ENCODE measurements at regions not wholly inside any gene's neighbourhood (a gene's known extent, or its start where the extent isn't known, plus 50 kb on each side); places are given as distances from the start of the nearest gene placed in this dataset.

DNA sequence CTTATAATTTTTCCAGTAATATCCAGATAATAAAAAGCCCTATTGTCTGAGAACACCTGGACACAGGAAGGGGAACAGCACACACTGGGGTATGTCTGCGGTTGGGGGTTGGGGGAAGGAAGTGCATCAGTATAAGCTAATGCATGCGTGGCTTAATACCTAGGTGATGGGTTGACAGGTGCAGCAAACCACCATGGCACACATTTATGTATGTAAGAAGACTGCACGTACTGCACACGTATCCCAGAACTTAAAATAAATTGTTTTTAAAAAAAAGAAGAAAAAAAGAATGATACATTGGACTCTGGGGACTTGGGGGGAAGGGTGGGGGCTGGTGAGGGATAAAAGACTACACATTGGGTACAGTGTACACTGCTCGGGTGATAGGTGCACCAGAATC, 144.9 kb upstream of the C1orf174 start:
- DNase-seq (ENCODE audit: low read depth): no peak

DNA sequence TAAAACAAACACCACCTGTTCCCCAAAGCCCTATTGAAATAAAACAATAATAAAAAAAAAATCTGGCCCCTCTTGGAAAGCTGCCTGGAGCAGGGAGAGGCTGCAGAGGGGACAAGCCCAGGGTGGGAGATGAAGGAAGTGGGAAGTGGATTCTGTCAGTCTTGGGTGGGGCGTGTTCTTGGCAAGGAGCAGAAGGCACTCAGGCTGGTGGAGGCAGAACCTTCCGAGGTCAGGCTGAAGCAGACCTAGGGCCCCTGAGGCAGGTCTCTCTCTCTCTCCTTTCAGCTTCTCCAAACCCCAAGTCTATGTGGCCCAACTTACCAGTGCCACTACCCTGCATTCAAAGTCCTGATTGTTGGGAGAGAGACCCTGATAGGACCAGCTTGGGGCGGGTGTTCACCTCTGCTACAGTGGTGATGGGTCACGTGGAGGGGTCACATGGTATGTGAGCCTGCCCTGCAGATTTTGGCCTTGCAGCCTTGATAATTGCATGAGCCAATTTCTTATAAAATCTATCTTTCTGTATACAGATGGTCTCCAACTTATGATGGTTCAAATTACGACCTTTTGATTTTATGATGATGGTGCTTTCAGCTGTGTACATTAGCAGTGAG, 145.4 kb upstream of the C1orf174 start:
- no peak for DNase-seq (ENCODE audit: low read depth)

DNA sequence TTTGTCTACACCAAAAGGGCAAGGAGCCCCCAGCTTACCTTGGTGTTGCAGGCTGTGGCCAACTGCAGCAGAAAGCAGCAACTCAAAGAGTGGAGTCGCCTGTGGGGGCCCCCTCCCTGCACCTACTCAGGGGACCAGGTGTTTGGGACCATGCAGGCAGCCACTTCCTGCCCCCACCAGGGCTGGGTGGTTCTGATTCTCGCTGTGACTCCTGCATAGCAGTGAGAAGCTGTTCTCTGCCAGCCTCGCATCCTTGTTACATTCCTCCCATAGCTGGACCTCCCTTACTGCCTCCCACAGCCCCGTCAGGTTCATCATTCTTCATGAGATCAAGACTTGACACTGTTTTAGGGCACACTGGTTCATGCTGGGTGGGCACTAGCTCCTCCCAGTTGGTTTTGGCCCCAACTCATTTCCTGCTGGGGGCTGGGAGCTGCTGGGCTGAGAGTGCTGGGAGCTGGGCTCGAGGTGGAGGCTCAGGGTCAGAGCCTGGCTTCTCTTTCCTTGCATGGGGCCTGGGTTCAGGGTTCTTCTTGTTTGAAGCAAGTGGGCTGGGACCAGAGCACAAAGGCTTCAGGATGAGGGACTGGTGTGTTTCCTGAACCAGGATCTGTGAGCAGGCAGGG, 146.9 kb upstream of the C1orf174 start:
- no peak for DNase-seq (ENCODE audit: low read depth)

DNA sequence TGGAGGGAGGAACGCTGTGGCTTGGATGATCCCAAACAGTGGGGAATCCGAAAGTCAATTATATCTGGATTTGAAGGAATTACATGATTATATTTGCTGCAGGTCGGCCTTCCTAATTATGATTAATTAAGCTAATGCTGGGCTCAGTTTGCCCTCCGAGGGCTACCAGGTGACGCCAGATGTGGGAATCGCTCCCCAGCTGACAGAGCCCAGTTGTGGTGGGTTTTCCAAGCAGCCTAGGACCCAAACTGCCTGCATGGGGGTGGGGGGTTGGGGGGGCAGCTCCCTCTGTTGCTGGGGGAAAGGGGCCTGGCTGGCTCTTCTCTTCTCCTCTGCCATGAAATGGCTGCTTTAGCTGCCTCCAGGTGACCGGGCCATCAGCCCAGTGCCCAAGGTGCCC, 147.6 kb upstream of the C1orf174 start:
- DNase-seq (ENCODE audit: low read depth): no peak

DNA sequence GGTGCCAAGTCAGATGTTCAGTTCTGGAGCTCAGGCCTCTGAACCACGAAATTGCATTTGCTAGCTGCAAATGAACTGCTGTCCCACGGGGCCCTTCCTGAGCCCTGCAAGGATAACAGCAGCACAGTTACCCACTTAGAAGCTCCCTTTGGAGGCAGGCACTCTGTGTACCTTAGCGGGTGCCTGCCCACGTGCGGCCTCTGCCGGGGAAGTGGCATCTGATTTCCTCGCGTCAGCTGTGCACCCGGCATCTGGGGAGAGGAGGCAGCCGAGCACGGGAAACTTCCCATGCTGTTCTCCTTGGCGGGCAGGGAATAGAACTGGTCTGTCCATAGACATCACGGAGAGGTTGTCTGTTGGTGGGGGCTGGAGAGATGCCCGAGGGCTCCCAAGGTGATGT, 148.0 kb upstream of the C1orf174 start:
- no peak for DNase-seq (ENCODE audit: low read depth)

DNA sequence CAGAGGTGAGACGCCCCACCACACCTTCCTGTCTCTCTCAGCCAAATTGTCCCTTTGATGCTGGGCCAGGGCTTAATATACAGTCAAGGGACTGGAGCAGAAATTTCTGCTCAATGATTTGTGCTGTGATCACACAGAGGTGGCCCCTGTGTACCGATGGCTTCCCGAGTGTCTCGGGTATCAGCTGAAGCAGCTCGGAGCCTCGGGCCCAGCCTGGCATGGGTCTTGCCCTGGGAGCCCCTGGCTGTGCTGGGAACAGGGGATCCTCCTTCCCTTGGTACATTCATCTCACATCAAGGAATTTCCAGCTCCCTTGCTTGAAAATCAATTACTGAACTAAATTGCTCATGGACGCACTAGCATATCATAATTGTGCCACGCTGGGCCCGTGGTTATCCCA, 148.8 kb upstream of the C1orf174 start:
- DNase-seq (ENCODE audit: low read depth): no peak

DNA sequence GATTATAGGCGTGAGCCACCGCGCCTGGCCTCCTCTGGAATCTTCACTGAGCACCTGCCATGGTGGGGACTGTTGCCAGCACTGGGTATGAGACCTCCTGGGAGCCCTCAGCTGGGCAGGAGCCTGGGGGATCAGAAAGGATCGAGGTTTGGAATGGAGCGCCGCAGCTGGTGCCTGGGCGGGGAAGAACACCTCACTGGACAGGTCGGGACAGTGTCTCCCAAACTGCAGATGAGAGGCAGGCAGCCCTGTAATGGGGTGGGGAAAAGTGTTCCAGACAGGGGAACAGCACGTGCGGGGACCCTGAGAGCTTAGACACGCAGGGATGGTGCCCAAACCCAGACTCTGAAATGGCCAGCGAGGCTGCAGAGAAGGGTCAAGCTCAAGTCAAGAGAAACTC, 150.9 kb upstream of the C1orf174 start:
- DNase-seq (ENCODE audit: low read depth): no peak

DNA sequence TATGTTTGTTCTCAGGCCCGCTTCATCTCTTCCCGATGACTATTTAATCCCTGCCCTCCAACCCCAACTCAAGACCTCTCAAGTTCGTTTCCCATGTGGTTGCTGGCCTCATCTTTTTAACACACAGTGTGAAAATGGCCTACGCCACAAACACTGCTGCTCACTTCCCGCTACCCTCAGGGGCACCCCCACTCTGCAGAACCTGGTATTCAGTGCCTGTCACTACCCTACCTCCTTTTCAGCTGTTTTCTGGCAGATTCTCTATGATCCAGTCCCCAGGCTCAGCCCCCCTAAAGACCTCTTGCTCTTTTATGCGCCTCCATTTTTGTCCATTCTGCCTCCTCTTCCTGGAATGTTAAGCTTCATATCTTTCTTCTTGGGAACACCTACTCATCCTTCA, 152.6 kb upstream of the C1orf174 start:
- no peak for DNase-seq (ENCODE audit: low read depth)

DNA sequence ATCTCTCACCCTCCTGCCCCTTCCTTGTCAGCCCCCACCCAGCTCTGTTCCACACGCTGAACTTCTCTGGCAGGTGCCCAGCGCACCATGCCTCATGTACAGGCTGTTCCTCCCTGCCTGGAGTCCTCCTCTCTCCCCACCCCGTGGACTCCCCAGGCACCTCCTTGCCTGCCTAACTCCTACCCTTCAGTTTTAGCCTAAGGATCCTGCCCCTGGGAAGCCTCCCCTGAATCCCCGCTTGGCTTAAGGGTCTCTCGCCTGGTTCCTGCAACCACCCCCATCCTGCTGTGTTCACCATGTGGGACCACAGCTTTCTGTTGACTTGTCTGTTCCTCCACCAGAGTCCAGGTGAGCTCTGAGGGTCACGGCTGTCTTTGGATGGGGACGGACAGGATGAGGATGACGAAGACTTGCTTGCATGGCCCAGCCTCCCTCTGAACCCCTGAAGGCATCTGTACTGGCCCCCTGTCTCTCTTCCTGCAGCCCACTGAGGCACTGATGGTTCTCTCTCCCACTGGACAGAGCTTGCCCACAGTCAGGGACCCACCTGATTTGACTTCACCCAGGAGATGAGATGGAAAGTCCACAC, 153.2 kb upstream of the C1orf174 start:
- DNase-seq (ENCODE audit: low read depth): no peak

DNA sequence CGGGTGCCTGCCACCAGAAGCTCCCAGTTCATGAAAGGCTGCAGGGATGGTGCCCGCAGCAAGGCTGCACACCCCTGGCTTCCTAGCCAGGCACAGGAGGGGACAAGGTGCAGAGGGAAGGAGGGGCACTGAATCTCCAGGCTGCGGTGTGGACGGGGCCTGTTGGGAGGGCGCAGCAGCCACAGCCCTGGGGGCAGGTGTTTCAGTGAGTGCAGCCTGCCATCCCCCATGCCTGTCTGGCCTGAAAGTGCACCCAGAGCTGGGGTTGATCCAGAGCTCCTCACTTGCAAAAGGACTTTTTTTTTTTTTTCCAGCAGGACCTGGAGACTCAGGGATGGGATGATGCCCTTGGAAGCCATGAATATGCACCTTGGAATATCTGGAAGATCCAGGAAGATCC, 153.7 kb upstream of the C1orf174 start:
- no peak for DNase-seq (ENCODE audit: low read depth)

DNA sequence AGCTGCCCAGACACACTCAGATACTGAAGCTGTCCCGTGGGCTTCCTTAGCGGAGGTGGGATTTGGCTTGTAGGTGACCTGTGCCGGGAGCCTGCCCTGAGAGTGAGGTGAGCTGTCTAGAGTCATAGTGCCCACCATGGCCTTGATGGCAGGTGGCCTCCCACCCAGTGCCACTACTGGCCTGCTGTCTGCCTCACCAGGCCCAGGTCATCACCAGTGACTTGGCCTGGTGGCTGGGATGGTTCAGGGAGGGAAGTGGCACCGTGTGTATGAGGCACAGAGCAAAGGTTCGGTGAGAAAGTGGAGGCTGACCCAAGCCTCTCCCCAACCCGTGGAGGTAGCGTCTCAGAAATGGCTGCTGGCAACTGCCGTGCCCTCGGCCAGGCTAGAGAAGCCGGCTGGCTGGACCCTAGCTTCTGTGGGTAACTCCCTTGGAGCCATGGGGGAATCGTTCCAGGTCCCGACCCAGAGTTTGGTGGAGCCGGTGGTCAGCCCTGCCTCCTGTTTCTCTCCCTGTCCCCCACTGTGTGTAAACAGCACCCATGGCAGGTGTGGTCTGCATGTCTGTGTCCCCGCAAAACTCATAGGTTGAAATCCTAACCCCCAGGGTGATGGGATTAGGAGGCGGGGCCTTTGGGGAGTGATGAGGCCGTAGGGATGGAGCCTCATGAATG, 155.4 kb upstream of the C1orf174 start:
- no peak for DNase-seq (ENCODE audit: low read depth)

DNA sequence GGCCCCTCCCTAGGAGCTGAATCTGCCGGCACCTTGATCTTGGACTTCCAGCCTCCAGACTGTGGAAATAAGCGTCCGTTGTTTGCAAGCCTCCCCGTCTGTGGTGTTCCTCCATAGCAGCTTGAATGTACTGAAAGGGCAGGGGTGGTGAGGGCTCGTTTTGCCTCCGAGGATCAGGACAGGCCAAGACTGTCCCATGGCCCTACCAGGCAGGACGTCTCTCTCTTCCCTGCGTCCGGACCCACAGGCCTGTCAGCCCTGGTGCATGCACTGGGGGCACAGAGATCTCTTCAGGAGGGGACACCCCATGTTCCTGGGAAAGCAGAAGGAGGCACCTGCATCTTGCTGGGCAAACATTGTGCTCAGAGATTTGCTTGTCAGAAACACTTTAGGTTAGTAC, 156.3 kb upstream of the C1orf174 start:
- DNase-seq (ENCODE audit: low read depth): no peak

DNA sequence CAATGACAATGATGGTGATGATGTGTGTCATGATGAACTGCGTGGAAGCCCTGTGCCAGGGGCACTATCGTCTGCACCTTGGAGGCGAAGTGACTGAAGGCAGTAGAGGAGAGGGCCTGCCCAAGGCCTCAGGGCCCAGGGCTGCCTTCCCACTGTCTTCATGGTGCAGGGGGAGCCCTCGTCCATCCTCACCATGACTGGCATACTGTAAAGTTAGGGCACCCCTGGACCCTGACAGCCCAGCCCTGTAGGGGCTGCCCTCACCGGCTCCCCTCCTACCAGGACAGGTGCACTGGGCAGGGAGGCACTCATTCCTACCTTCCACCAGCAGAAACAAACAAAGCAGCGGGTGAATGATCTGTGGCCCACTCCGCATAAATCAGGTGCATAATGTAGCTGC, 156.9 kb upstream of the C1orf174 start:
- DNase-seq (ENCODE audit: low read depth): no peak

DNA sequence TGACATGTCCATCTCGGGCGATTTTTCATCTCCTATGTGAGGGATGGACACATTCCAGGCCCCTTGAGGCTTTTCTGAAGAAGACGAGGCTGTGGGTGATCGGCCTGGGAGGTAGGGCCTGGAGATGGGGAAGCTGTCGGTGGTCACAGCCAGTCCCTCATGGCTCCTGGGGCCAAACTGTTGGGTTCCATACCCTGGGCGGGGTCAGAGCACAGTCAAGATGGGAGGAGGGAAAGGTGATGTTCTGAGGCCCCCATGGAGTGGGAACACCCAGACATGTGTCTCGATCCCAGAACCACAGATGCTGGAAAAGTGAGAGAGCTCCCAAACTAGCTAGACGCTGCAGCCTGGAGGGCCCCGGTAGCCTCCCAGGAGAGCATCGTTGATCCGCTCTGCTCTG, 157.5 kb upstream of the C1orf174 start:
- no peak for DNase-seq (ENCODE audit: low read depth)

DNA sequence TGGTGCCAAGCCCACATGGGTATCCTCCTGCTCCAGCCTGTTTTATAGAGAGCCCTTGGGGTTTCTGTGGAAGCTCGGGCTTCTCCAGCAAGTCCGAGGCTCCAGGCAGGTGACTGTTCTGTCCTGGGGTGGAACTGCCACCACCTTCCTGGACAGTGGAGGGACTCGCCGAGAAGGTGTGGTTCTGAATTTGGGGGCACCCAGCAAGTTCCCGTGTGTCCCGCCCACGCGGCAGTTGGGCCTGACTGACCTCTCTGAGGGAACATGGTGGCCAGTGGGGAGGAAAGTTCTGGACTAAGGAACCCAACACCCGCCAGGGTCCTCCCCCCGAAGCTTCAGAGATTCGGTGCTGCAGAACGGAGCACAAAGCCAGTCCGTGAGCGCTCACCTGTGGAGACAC, 158.1 kb upstream of the C1orf174 start:
- DNase-seq (ENCODE audit: low read depth): no peak

DNA sequence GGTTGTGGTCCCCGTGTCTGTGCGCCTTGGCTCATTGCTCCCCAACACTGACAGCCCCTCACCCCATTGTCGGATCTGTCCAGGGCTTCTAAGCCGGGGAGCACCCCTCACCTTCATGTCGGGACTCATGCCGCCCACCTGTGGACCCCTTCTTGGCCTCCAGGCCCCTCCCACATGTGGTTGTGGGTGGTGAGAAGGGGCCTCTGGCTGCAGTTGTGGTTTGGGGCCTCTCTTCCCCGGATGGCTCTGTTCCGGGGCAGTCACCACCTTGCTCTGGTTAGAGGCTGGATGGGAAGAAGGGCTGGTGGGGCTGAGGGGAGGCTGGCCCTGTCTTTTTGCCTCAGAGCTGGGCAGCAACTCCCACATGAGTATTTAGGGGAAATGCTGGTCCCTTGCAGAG, 158.6 kb upstream of the C1orf174 start:
- DNase-seq (ENCODE audit: low read depth): no peak

DNA sequence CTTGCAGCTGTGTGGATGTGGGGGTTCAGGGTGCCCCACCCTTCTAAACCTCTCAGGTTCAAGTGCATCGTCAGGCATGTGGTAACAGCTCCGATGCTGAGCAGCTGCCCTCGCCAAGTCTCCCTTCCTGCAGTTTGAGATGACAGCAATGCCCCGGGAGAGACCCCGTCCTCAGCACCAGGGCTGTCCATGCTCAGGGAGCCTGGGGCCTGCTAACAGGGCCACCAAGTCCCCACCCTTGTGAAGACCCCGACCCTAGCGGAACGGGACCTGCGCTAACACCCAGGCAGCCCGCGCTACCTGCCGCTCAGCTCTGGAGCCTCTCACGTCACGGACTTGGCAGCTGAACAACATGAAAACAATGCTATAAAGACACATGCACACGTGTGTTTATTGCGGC, 159.2 kb upstream of the C1orf174 start:
- no peak for DNase-seq (ENCODE audit: low read depth)

DNA sequence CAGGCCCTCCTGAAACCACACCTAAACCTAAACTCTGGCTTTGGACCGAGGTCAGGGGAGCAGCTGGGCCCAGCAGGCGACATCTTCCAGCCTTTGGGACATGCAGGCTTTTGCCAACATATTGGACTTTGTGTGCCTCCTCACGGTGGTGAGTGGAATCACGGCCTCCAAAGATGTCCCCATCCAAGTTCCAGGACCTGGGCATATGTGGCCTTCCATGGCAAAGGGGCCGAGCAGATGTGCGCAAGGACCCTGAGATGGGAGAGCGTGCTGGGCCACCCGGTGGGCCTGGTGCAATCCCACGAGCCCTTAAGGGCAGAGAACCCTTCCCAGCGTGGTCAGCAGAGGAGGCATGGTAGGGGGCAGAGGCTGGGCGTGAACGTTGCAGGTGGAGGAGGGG, 160.8 kb upstream of the C1orf174 start:
- DNase-seq (ENCODE audit: low read depth): no peak

DNA sequence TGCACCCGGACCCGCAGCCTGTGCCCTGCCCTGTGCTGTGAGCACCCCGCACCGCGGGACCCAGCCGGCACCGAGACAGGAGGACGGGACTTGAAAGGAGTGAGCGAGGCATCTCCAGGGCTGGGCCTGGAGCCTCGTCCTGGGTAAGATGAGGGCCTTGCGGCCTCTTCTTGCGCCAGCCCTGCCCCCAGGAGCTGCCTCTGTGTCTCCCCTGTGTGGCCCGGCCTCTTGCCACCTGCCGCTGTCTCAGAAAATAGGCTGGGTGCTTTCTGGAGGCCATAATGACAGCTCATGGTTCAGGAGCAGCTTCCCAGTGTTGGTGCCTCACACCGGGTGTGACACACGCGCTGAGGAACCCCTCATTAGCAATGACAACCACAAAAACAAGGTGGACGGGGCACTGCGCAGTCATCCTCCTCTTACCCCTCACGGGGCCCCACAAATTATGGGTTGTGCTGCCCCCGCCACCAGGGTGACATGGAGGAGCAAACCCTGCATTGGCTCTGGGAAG, 161.5 kb upstream of the C1orf174 start:
- DNase-seq (ENCODE audit: low read depth): no peak

DNA sequence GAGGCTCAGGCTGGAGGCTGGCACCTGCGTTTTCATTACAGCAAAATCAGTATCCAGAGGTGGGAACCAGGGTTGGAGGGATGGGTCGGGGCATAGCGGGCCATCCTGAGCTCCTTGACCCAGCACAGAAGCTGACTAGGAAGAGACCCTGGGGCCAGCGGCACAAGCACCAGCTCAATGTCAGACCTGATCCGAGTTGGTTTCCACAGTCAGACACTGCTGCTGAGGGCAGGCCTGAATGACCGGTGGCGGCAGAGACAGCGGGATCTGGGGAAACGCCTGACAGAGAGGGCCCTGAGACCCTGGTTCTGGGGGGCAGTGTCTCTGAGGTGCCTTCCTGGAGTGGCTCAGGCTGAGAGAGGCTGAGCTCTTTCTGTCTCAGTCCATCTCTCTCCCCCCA, 162.0 kb upstream of the C1orf174 start:
- DNase-seq (ENCODE audit: low read depth): no peak

DNA sequence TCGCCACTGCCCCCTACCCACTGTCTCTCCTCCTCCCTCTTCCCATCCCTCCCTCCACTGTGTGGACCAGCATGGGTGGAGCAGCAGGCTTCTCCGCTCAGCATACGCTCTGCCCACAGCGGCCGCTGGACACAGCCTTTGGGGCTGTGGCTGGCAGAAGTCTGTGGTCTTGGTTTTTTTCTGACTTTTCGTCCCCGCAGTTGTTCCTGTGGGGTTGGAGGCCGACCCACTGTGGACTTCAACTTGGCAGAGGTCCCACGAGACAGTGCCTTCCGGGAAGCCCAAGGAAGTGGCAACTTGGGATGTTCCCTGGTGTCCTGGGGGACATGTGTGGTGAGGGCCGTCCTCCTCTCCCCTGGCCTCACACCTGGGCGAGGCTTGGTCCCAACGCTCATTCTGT, 162.5 kb upstream of the C1orf174 start:
- DNase-seq (ENCODE audit: low read depth): no peak

DNA sequence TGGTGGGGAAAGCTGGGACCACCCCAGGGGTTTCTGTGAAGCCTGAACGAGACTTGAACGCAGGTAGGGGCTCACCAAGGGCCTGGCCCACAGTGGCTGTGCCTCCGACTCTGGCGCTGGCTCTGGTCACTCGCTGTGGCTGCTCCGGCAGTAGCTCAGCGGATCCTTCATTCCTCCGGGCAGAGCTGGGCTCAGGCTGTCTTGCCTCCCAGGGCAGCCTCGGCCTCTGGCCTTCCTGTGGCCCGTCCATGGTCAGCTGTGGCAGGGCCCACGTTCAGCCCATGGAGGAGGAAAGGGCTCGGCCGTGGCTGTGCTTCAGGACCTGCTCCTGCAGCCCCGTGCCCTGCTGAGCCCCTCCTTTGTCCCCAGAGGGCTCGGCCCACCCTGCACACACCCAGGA, 162.9 kb upstream of the C1orf174 start:
- DNase-seq (ENCODE audit: low read depth): no peak

DNA sequence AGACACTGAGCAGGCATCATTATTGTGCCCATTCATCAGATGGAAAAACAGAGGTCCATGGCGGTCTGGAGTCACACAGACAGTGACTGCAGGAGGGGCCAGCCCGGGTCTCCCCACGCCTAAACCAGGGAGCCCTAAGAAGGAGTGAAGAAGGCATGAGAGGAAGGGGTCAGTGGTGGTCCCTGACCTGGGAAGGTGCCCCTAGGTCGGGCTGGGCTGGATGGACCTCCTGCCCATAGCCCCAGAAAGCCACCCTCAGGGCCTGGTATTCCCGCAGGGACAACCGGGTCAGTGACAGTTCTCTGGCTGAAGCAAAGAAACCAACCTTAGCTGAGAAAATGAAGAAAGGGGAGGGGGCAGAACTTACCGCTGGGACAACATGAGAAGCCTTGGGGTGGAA, 163.4 kb upstream of the C1orf174 start:
- no peak for DNase-seq (ENCODE audit: low read depth)

Measured in HT1080 (cell line).